Mesenchymal stem cell (in vitro differentiated cells and primary cell): ENCODE measurements at regions not wholly inside any gene's neighbourhood (a gene's known extent, or its start where the extent isn't known, plus 50 kb on each side); places are given as distances from the start of the nearest gene placed in this dataset.

ENCODE experiments used
- DNase-seq: peaks from one replicate; pipeline ENCODE4 v3.0.0-alpha.2; 2013
- H2AFZ ChIP-seq: one replicate; pipeline ENCODE4 v1.6.1; 2013; ENCODE audit warnings: low read depth, mild to moderate bottlenecking, control low read depth, inconsistent platforms, low read length, moderate library complexity
- H2AK5ac ChIP-seq: 2 replicates; pipeline ENCODE4 v1.6.1; 2013; ENCODE audit warnings: low read length, moderate library complexity, mild to moderate bottlenecking, inconsistent platforms; ENCODE audit not compliant: severe bottlenecking
- H2BK120ac ChIP-seq: one replicate; pipeline ENCODE4 v1.6.1; 2013; ENCODE audit warnings: low read depth, mild to moderate bottlenecking, inconsistent platforms, low read length, moderate library complexity
- H2BK12ac ChIP-seq, 2 experiments: one replicate each; pipeline ENCODE4 v1.6.1; 2013; ENCODE audit warnings: inconsistent platforms in 2 of 2, low read length in 2 of 2, mild to moderate bottlenecking in 2 of 2, moderate library complexity in 2 of 2, control low read depth in 1 of 2
- H2BK15ac ChIP-seq: one replicate; pipeline ENCODE4 v1.6.1; 2013; ENCODE audit warnings: mild to moderate bottlenecking, low read depth, inconsistent platforms; ENCODE audit not compliant: poor library complexity, severe bottlenecking
- H2BK5ac ChIP-seq: 2 replicates; pipeline ENCODE4 v1.6.1; 2013; ENCODE audit warnings: low read depth, mild to moderate bottlenecking, low read length, control low read depth, inconsistent platforms; ENCODE audit not compliant: poor library complexity, severe bottlenecking
- H3K14ac ChIP-seq, 2 experiments: one replicate each; pipeline ENCODE4 v1.6.1; 2013; ENCODE audit warnings: inconsistent platforms in 2 of 2, low read length in 2 of 2, control low read depth in 1 of 2, mild to moderate bottlenecking in 1 of 2, moderate library complexity in 1 of 2
- H3K18ac ChIP-seq, 2 experiments: one replicate each; pipeline ENCODE4 v1.6.1; 2013; ENCODE audit warnings: inconsistent platforms in 2 of 2, low read length in 2 of 2, control low read depth in 1 of 2, low read depth in 1 of 2, mild to moderate bottlenecking in 1 of 2
- H3K23ac ChIP-seq, 2 experiments: one replicate each; pipeline ENCODE4 v1.6.1; 2013; ENCODE audit warnings: inconsistent platforms in 2 of 2, low read length in 2 of 2, mild to moderate bottlenecking in 2 of 2, moderate library complexity in 2 of 2, control low read depth in 1 of 2
- H3K27ac ChIP-seq: 2 replicates; pipeline ENCODE4 v1.5.1; 2013; ENCODE audit warnings: mild to moderate bottlenecking, moderate library complexity, low read length, control low read depth, inconsistent platforms; ENCODE audit not compliant: poor library complexity, severe bottlenecking
- H3K27me3 ChIP-seq, 2 experiments: 2 replicates each; pipeline versions ENCODE4 v1.6.1 to v1.7.0; 2013; ENCODE audit warnings: low read length in 2 of 2, mild to moderate bottlenecking in 2 of 2, moderate library complexity in 2 of 2, control low read depth in 1 of 2, inconsistent platforms in 1 of 2; ENCODE audit not compliant: control insufficient read depth in 1 of 2, insufficient read depth in 1 of 2
- H3K36me3 ChIP-seq, 2 experiments: 2 replicates each; pipeline versions ENCODE4 v1.6.1 to v1.7.0; 2013; ENCODE audit warnings: low read length in 2 of 2, control low read depth in 1 of 2, inconsistent platforms in 1 of 2, low read depth in 1 of 2, mild to moderate bottlenecking in 1 of 2; ENCODE audit not compliant: insufficient read depth in 2 of 2, control insufficient read depth in 1 of 2
- H3K4ac ChIP-seq, 2 experiments: one replicate each; pipeline ENCODE4 v1.6.1; 2013; ENCODE audit warnings: inconsistent platforms in 2 of 2, low read length in 2 of 2, mild to moderate bottlenecking in 2 of 2, moderate library complexity in 2 of 2, control low read depth in 1 of 2, low read depth in 1 of 2
- H3K4me1 ChIP-seq: 2 replicates; pipeline ENCODE4 v1.6.1; 2013; ENCODE audit warnings: low read depth, low read length, control low read depth; ENCODE audit not compliant: control insufficient read depth, insufficient read depth
- H3K4me2 ChIP-seq: 2 replicates; pipeline ENCODE4 v1.6.1; 2013; ENCODE audit warnings: low read length, mild to moderate bottlenecking, inconsistent platforms; ENCODE audit not compliant: poor library complexity, severe bottlenecking
- H3K4me3 ChIP-seq, 2 experiments: 2 replicates each; pipeline versions ENCODE4 v1.5.1 to v1.7.0; 2013; ENCODE audit warnings: low read length in 2 of 2, mild to moderate bottlenecking in 2 of 2, control low read depth in 1 of 2, low read depth in 1 of 2; ENCODE audit not compliant: insufficient read depth in 1 of 2
- H3K79me1 ChIP-seq: replicated peaks from 2 replicates; pipeline ENCODE4 v1.6.1; 2013; ENCODE audit warnings: mild to moderate bottlenecking, control low read depth, low read length, inconsistent platforms; ENCODE audit not compliant: poor library complexity, severe bottlenecking
- H3K9ac ChIP-seq: 2 replicates; pipeline ENCODE4 v1.7.0; 2013; ENCODE audit warnings: mild to moderate bottlenecking, low read length, moderate library complexity
- H3K9me3 ChIP-seq: 2 replicates; pipeline ENCODE4 v1.7.0; 2013; ENCODE audit warnings: mild to moderate bottlenecking, low read length; ENCODE audit not compliant: control insufficient read depth
- H4K8ac ChIP-seq: one replicate; pipeline ENCODE4 v1.6.1; 2013; ENCODE audit warnings: inconsistent platforms, mild to moderate bottlenecking, low read length, moderate library complexity
- H4K91ac ChIP-seq: one replicate; pipeline ENCODE4 v1.6.1; 2013; ENCODE audit warnings: mild to moderate bottlenecking, low read length, inconsistent platforms
- WGBS: methylation state at CpG from one replicate; pipeline ENCODE4 v1.1.7; 2013; ENCODE audit warnings: mixed read lengths; 5-methylcytosine and 5-hydroxymethylcytosine counted together

DNA sequence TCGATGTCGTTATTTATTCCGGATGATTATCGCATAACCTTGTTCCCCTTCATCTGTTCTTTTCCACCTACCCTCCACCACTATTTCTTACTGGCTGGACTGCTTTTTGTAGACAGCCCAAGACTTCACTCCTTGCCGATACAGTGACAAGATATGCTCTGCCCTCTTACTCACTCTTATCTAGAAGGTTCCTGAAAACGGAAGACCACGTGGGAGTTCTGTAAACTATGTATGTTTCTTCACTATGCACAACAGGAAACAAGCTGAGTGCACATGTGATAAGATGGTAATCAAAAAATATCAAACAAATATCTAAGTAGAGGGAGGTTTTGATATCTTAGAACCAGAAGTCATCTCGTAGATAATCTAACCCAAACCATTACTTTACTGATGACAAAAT, 122.9 kb upstream of the ARHGAP20 start:
- no peak overlapping the region for H2BK15ac ChIP-seq
- no peak overlapping the region for H2AK5ac ChIP-seq
- no peaks in the 10 kb centered on the region for H3K4me1 ChIP-seq
- no peak overlapping the region for H3K9ac ChIP-seq
- H3K14ac ChIP-seq = no peak overlapping the region
- 94% methylated on average over 6 of the region's 8 CpGs for WGBS
- no peak overlapping the region for H3K4me2 ChIP-seq
- H2BK120ac ChIP-seq = no peak overlapping the region
- no peak overlapping the region for H3K23ac ChIP-seq
- no peaks in the 10 kb centered on the region for H3K9me3 ChIP-seq
- H4K91ac ChIP-seq = no peak overlapping the region
- no peak overlapping the region for H4K8ac ChIP-seq
- no peak overlapping the region for H3K4ac ChIP-seq
- H3K79me1 ChIP-seq = no peaks in the 10 kb centered on the region
- no peaks in the 10 kb centered on the region for H3K36me3 ChIP-seq
- no peak overlapping the region for H3K4me3 ChIP-seq
- DNase-seq = no peak
- H3K27ac ChIP-seq = no peak overlapping the region
- no peaks in the 10 kb centered on the region for H3K27me3 ChIP-seq
- no peak overlapping the region for H2AFZ ChIP-seq
- no peak overlapping the region for H3K18ac ChIP-seq
- no peak overlapping the region for H2BK12ac ChIP-seq
- no peak overlapping the region for H2BK5ac ChIP-seq

DNA sequence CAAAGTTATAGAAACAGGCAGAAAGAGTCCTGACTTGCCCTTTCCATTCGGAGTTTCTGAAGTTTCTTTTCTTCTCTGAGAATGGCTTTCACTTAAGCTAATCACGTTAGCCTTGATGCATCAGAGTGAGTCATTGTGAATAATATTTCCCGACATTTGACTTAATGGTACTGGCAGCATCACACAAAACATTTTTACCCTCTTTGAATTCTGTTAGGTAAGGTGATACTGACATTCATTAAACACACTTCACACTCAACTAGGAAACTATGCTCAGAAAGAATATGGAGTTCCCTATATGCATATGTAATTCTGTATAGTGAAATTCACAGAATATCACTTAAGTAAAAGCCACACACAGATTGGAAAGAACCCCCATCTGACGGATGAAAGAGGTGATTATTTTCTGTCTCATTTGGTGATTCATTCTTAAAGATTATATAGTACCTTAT, 120.8 kb upstream of the ARHGAP20 start:
- Histone ChIP-seq H4K91ac (no peak overlapping the region), H3K4me1 (no peaks in the 10 kb centered on the region), H4K8ac (no peak overlapping the region), H3K36me3 (no peaks in the 10 kb centered on the region), H3K9ac (peak overlapping the region; percentile 78), H2AK5ac (no peak overlapping the region), H2BK12ac (no peak overlapping the region), H3K23ac (no peak overlapping the region), H2BK120ac (no peak overlapping the region), H3K27ac (no peak overlapping the region), H3K18ac (no peak overlapping the region), H3K4me3 (no peak overlapping the region), H2BK5ac (no peak overlapping the region), H3K14ac (no peak overlapping the region), H2BK15ac (no peak overlapping the region), H3K27me3 (no peaks in the 10 kb centered on the region), H3K4ac (no peak overlapping the region), H3K79me1 (no peaks in the 10 kb centered on the region), H3K4me2 (no peak overlapping the region), H3K9me3 (no peaks in the 10 kb centered on the region), H2AFZ (no peak overlapping the region)
- DNase-seq = peak; percentile 9
- 71% methylated on average over 2 of the region's 4 CpGs for WGBS

DNA sequence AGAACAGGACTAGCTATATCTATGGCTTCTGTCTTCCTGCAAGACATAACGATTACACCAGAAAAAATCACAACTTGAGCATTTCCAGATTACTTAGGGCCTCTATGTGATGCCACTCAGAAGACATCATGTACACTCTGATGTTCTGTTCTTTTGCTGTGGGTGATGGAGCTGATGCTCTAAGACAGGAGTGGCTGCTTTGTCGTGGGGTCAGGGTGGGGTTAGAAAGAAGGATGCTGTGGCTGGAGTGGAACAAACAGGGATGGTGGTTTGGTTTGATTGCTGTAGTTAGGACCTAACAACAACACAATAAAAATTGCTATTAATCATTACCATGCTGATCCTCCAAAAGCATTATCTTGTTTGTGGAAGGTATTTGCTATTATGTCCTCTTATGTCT, 120.3 kb upstream of the ARHGAP20 start:
- Histone ChIP-seq H2BK5ac (no peak overlapping the region), H2AK5ac (no peak overlapping the region), H2BK120ac (no peak overlapping the region), H4K91ac (no peak overlapping the region), H3K27me3 (no peaks in the 10 kb centered on the region), H4K8ac (no peak overlapping the region), H3K4me3 (no peak overlapping the region), H3K14ac (no peak overlapping the region), H3K23ac (no peak overlapping the region), H3K4me1 (no peaks in the 10 kb centered on the region), H2BK15ac (no peak overlapping the region), H3K4ac (no peak overlapping the region), H3K79me1 (no peaks in the 10 kb centered on the region), H3K36me3 (no peaks in the 10 kb centered on the region), H2BK12ac (no peak overlapping the region), H3K18ac (no peak overlapping the region), H3K9ac (peak overlapping the region; percentile 78), H3K27ac (no peak overlapping the region), H2AFZ (no peak overlapping the region), H3K4me2 (no peak overlapping the region), H3K9me3 (no peaks in the 10 kb centered on the region)
- no peak for DNase-seq
- 100% methylated on average over 1 of the region's 2 CpGs for WGBS

DNA sequence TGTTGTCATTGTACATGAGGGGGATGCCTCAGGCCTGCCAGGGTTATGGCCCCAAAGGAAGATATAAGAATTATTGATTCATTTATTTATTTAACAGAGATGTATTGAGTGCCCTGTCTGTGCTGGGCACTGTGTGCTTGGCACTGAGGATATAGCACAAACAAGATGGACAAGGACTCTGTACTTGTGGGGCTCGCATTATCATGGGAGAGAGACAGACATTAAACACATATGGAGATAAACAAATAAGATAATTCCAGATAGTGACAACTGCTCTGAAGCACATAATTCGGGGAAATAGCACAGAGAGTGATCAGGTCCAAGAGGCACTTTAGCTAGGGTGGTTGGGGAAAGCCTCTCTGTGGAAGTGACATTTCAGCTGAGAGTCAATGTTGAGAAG, 119.8 kb upstream of the ARHGAP20 start:
- no peak overlapping the region for H2AFZ ChIP-seq
- no peak overlapping the region for H3K4me2 ChIP-seq
- no peak overlapping the region for H3K18ac ChIP-seq
- no peaks in the 10 kb centered on the region for H3K79me1 ChIP-seq
- H2BK15ac ChIP-seq = no peak overlapping the region
- no peak overlapping the region for H4K8ac ChIP-seq
- WGBS = 68% methylated on average over 2 of the region's 2 CpGs
- H2BK5ac ChIP-seq = no peak overlapping the region
- no peaks in the 10 kb centered on the region for H3K36me3 ChIP-seq
- DNase-seq = no peak
- H3K9me3 ChIP-seq = no peaks in the 10 kb centered on the region
- H3K27ac ChIP-seq = no peak overlapping the region
- H2BK120ac ChIP-seq = no peak overlapping the region
- H3K4me1 ChIP-seq = no peaks in the 10 kb centered on the region
- no peak overlapping the region for H4K91ac ChIP-seq
- H2AK5ac ChIP-seq = no peak overlapping the region
- no peak overlapping the region for H3K4me3 ChIP-seq
- no peak overlapping the region for H2BK12ac ChIP-seq
- H3K27me3 ChIP-seq = no peaks in the 10 kb centered on the region
- H3K23ac ChIP-seq = no peak overlapping the region
- no peak overlapping the region for H3K4ac ChIP-seq
- peak overlapping the region; percentile 78 for H3K9ac ChIP-seq
- H3K14ac ChIP-seq = no peak overlapping the region
